ENCODE measurements at regions not wholly inside any gene's neighbourhood (a gene's known extent, or its start where the extent isn't known, plus 50 kb on each side); places are given as distances from the start of the nearest gene placed in this dataset.

- no peaks in the 10 kb centered on the region for H3K27me3 ChIP-seq
- H3K36me3 ChIP-seq, result no peaks in the 10 kb centered on the region
- 74 to 83% methylated on average over 4 of the region's 4 CpGs for WGBS, 2 donors
- no peak for DNase-seq
- H3K4me1 ChIP-seq, result no peaks in the 10 kb centered on the region
- peaks cover 0 to 11% (median 0%) of the 10 kb centered on the region in 3 donors for H3K9me3 ChIP-seq
- TF ChIP-seq, protein P1, sequence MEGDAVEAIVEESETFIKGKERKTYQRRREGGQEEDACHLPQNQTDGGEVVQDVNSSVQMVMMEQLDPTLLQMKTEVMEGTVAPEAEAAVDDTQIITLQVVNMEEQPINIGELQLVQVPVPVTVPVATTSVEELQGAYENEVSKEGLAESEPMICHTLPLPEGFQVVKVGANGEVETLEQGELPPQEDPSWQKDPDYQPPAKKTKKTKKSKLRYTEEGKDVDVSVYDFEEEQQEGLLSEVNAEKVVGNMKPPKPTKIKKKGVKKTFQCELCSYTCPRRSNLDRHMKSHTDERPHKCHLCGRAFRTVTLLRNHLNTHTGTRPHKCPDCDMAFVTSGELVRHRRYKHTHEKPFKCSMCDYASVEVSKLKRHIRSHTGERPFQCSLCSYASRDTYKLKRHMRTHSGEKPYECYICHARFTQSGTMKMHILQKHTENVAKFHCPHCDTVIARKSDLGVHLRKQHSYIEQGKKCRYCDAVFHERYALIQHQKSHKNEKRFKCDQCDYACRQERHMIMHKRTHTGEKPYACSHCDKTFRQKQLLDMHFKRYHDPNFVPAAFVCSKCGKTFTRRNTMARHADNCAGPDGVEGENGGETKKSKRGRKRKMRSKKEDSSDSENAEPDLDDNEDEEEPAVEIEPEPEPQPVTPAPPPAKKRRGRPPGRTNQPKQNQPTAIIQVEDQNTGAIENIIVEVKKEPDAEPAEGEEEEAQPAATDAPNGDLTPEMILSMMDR (IDR thresholded peaks at IDR 0.05), result no peak
- TF ChIP-seq POLR2A (IDR thresholded peaks at IDR 0.05), result no peak
- no peak overlapping the region for H3K4me3 ChIP-seq
- H3K27ac ChIP-seq, result no peak overlapping the region
- intact Hi-C loops (cut with DNase I), result no loop called here
These were observed 87.3 kb upstream of the SHH start for GRCh38 chr7:155899596-155899995.

GRCh38 chr7:155897758-155898386, 85.6 kb upstream of the SHH start:
- H3K27ac ChIP-seq, result no peak overlapping the region
- no peaks in the 10 kb centered on the region for H3K36me3 ChIP-seq
- intact Hi-C loops (cut with DNase I), result no loop called here
- H3K9me3 ChIP-seq, result peaks cover 0 to 11% (median 0%) of the 10 kb centered on the region in 3 donors
- H3K27me3 ChIP-seq, result peaks cover 0 to 4% (median 0%) of the 10 kb centered on the region in 4 donors
- H3K4me1 ChIP-seq, result no peaks in the 10 kb centered on the region
- TF ChIP-seq, protein P1 (IDR thresholded peaks at IDR 0.05), result no peak
- TF ChIP-seq POLR2A (IDR thresholded peaks at IDR 0.05), result no peak
- 77 to 85% methylated on average over 15 to 16 of the region's 16 CpGs for WGBS, 2 donors
- no peak for DNase-seq
- no peak overlapping the region for H3K4me3 ChIP-seq

GRCh38 chr7:155896531-155897263, 84.4 kb upstream of the SHH start:
- Histone ChIP-seq H3K27me3 (peaks cover 0 to 4% (median 0%) of the 10 kb centered on the region in 4 donors), H3K4me3 (no peak overlapping the region), H3K4me1 (no peaks in the 10 kb centered on the region), H3K36me3 (no peaks in the 10 kb centered on the region), H3K9me3 (peaks cover 0 to 11% (median 0%) of the 10 kb centered on the region in 3 donors), H3K27ac (no peak overlapping the region)
- DNase-seq, result no peak
- intact Hi-C loops (cut with DNase I), result no loop called here
- TF ChIP-seq POLR2A (IDR thresholded peaks at IDR 0.05), result no peak
- TF ChIP-seq, protein P1 (IDR thresholded peaks at IDR 0.05), result no peak
- 71 to 80% methylated on average over 5 to 6 of the region's 6 CpGs for WGBS, 2 donors

DNA sequence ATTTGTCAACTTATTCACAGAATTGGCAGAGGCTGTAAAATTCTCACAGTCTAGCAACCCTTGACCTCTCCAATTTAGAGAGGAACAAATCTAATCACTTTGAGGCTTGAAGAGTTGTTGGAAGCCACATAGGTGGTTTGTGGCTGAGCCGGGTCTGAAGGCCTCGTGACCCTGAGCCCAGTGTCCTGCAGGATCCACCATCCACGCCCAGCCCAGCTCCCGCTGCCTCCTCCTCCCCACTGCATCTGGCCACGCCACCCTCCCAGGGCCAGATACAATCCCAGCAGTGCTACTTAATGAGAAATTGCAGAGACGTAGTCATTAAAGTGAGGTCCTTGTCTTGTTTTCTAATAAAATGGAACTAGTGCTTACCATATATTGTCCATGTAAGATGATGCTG, 81.4 kb upstream of the SHH start:
- Histone ChIP-seq H3K4me3 (no peak overlapping the region), H3K36me3 (no peaks in the 10 kb centered on the region), H3K27ac (no peak overlapping the region), H3K9me3 (no peaks in the 10 kb centered on the region), H3K27me3 (peaks cover 0 to 10% (median 0%) of the 10 kb centered on the region in 4 donors), H3K4me1 (no peaks in the 10 kb centered on the region)
- intact Hi-C loops (cut with DNase I), result no loop called here
- TF ChIP-seq, protein P1 (IDR thresholded peaks at IDR 0.05), result no peak
- TF ChIP-seq POLR2A (IDR thresholded peaks at IDR 0.05), result no peak
- DNase-seq, result no peak
- WGBS, 2 donors, result 87 to 100% methylated on average over 2 to 6 of the region's 6 CpGs

DNA sequence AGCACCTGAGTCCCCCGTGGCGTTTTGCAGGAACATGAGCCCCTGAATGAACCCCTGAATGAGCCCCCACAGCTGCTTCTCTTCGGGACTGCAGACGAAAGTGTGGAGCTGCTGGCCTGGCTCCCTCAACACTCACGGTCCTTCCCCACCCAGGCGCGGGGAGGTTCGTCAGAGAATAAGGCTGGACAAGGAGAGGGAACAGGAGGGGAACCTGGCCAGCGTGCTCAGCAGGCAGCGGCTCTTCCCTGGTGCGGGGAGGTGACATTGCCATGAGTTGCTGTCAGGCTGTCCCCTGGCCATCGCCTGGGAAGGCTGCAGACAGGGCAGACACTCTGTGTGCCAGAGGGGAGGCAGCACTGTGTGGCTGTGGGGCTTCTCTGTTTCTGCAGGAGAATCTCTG, 80.9 kb upstream of the SHH start:
- H3K4me3 ChIP-seq, result no peak overlapping the region
- TF ChIP-seq, protein P1 (IDR thresholded peaks at IDR 0.05), result no peak
- TF ChIP-seq POLR2A (IDR thresholded peaks at IDR 0.05), result no peak
- WGBS, 2 donors, result 80 to 89% methylated on average over 4 of the region's 12 CpGs
- DNase-seq, result no peak
- peaks cover 0 to 10% (median 0%) of the 10 kb centered on the region in 4 donors for H3K27me3 ChIP-seq
- no peaks in the 10 kb centered on the region for H3K4me1 ChIP-seq
- H3K9me3 ChIP-seq, result no peaks in the 10 kb centered on the region
- intact Hi-C loops (cut with DNase I), result no loop called here
- H3K36me3 ChIP-seq, result no peaks in the 10 kb centered on the region
- H3K27ac ChIP-seq, result no peak overlapping the region

All from esophagus squamous epithelium (tissue), 5 donors.